HepG2 (cell line): ENCODE measurements at regions not wholly inside any gene's neighbourhood (a gene's known extent, or its start where the extent isn't known, plus 50 kb on each side); places are given as distances from the start of the nearest gene placed in this dataset.

ENCODE experiments used
- ATAC-seq: fragments of 200-7000 bp; cut with Tn5 transposase; 3 replicates; pipeline ENCODE4 v1.9.1; 2020; ENCODE audit warnings: mild to moderate bottlenecking, moderate library complexity
- BruUV-seq: library from RNA; stranded (reverse); fragments of 400-500 nt; replicated peaks from 2 replicates; lab custom pipeline; 2021; lab: Mats Ljungman, UMichigan
- CTCF ChIA-PET: fragments of 300-600 bp; formaldehyde crosslinking; extraction: SDS; loops from one replicate; lab custom pipeline; 2021; ENCODE audit warnings: low total read pairs, inconsistent platforms, low intra/inter-chr PET ratio; lab: Yijun Ruan, JAX
- POLR2A ChIA-PET: fragments of 350-600 bp; sonication (Branson Sonifier 250); formaldehyde crosslinking; loops from one replicate; lab custom pipeline; 2020; ENCODE audit warnings: antibody characterized with exemption, inconsistent platforms; lab: Yijun Ruan, JAX
- DNase-seq: peaks from one replicate; pipeline ENCODE4 v3.0.0-alpha.2; 2015; ENCODE audit warnings: low spot score
- FAIRE-seq: peaks from 3 replicates; lab custom pipeline; 2011; peaks lifted over from hg19 to GRCh38; lab: Jason Lieb, UNC
- H2AFZ ChIP-seq: one replicate; pipeline ENCODE4 v1.6.1; 2011; ENCODE audit warnings: low read length, inconsistent platforms
- H3K27ac ChIP-seq: fragments of 300-600 bp; 3 replicates; pipeline ENCODE4 v1.8.0; 2011; ENCODE audit warnings: mixed run types, mild to moderate bottlenecking, mixed read lengths, low read length, inconsistent platforms; ENCODE audit not compliant: insufficient read depth; ENCODE audit errors: extremely low read length
- H3K27me3 ChIP-seq, 2 experiments: fragments of 200-600 bp in 1 of 2; 2 replicates in 1 of 2; 3 replicates in 1 of 2; pipeline versions ENCODE4 v1.6.0 to v1.8.0; 2011; ENCODE audit warnings: low read length in 2 of 2, mild to moderate bottlenecking in 2 of 2, moderate library complexity in 2 of 2, inconsistent platforms in 1 of 2; ENCODE audit not compliant: insufficient read depth in 2 of 2, control insufficient read depth in 1 of 2
- H3K36me3 ChIP-seq, 2 experiments: fragments of 200-600 bp in 1 of 2; replicated peaks in 1 of 2; 2 replicates in 1 of 2; 3 replicates in 1 of 2; pipeline versions ENCODE4 v1.5.1 to v1.8.0; 2011; ENCODE audit warnings: low read length in 2 of 2, inconsistent platforms in 1 of 2; ENCODE audit not compliant: insufficient read depth in 2 of 2, control insufficient read depth in 1 of 2
- H3K4me1 ChIP-seq: 2 replicates; pipeline ENCODE4 v1.5.1; 2012; ENCODE audit warnings: low read length, inconsistent platforms; ENCODE audit not compliant: insufficient read depth
- H3K4me2 ChIP-seq: 2 replicates; pipeline ENCODE4 v1.6.0; 2011; ENCODE audit warnings: low read depth, low read length, inconsistent platforms
- H3K4me3 ChIP-seq, 3 experiments: fragments of 200-600 bp in 1 of 3; sonication (generic), shearing (Covaris generic) in 1 of 3; replicated peaks in 1 of 3; 2 replicates each; pipeline ENCODE4 v1.5.1; 2011 to 2016; ENCODE audit warnings: low read length in 3 of 3, inconsistent platforms in 2 of 3, low read depth in 2 of 3, mild to moderate bottlenecking in 2 of 3, control low read depth in 1 of 3, mixed read lengths in 1 of 3; ENCODE audit not compliant: insufficient read depth in 1 of 3
- H3K79me2 ChIP-seq: one replicate; pipeline ENCODE4 v1.6.1; 2011; ENCODE audit warnings: low read length, inconsistent platforms; ENCODE audit not compliant: insufficient read depth
- H3K9ac ChIP-seq: 2 replicates; pipeline ENCODE4 v1.6.0; 2011; ENCODE audit warnings: mild to moderate bottlenecking, low read depth, low read length, inconsistent platforms; ENCODE audit not compliant: insufficient read depth
- H3K9me3 ChIP-seq: 2 replicates; pipeline ENCODE4 v1.5.1; 2012; ENCODE audit warnings: mild to moderate bottlenecking, low read length
- H4K20me1 ChIP-seq: 2 replicates; pipeline ENCODE4 v1.6.0; 2011; ENCODE audit warnings: inconsistent platforms, mild to moderate bottlenecking, low read length, moderate library complexity; ENCODE audit not compliant: insufficient read depth
- ELF3 ChIP-seq: IDR thresholded peaks from 2 replicates; pipeline ENCODE4 v1.6.1; 2016; ENCODE audit warnings: missing genetic modification reagents, missing compliant biosample characterization
- EZH2 ChIP-seq: conservative IDR thresholded peaks from 2 replicates; pipeline ENCODE4 v1.6.1; 2012; ENCODE audit warnings: mild to moderate bottlenecking, low read depth, low read length, moderate library complexity
- HOXA3 ChIP-seq: sonication (generic); formaldehyde crosslinking; IDR thresholded peaks from 2 replicates; pipeline ENCODE4 v1.5.0; 2020; ENCODE audit warnings: missing genetic modification reagents
- RBM39 ChIP-seq: fragments of 200-400 bp; formaldehyde crosslinking; IDR thresholded peaks from one replicate; pipeline ENCODE4 v1.6.1; 2018; ENCODE audit warnings: antibody characterized with exemption, mild to moderate bottlenecking, low read depth, low read length; ENCODE audit not compliant: poor library complexity, severe bottlenecking
- REPIN1 ChIP-seq: sonication (generic); formaldehyde crosslinking; IDR thresholded peaks from 2 replicates; pipeline ENCODE4 v1.8.0; 2022; ENCODE audit warnings: missing genetic modification reagents, low read depth, mild to moderate bottlenecking, borderline replicate concordance
- RFXANK ChIP-seq: IDR thresholded peaks from 2 replicates; pipeline ENCODE4 v1.6.1; 2016
- SIX1 ChIP-seq: sonication (generic); formaldehyde crosslinking; IDR thresholded peaks from 2 replicates; pipeline ENCODE4 v1.4.0; 2020; ENCODE audit warnings: missing genetic modification reagents, borderline replicate concordance
- ZBTB7A ChIP-seq: sonication (generic); formaldehyde crosslinking; IDR thresholded peaks from 2 replicates; pipeline ENCODE4 v1.8.0; 2022; ENCODE audit warnings: mild to moderate bottlenecking, missing genetic modification reagents
- ZNF17 ChIP-seq: sonication (generic); formaldehyde crosslinking; IDR thresholded peaks from 2 replicates; pipeline ENCODE4 v1.5.0; 2020; ENCODE audit warnings: mild to moderate bottlenecking, missing genetic modification reagents
- ZNF572 ChIP-seq: sonication (generic); formaldehyde crosslinking; IDR thresholded peaks from 2 replicates; pipeline ENCODE4 v1.5.1; 2020; ENCODE audit warnings: mild to moderate bottlenecking, missing genetic modification reagents
- ZNF775 ChIP-seq: sonication (generic); formaldehyde crosslinking; IDR thresholded peaks from 2 replicates; pipeline ENCODE4 v1.4.0; 2020; ENCODE audit warnings: missing genetic modification reagents, mild to moderate bottlenecking, moderate library complexity, borderline replicate concordance
- WGBS: methylation state at CpG from one replicate; pipeline ENCODE4 v1.1.6; 2017; ENCODE audit warnings: low lambda C conversion rate; 5-methylcytosine and 5-hydroxymethylcytosine counted together
- in situ Hi-C: cut with HindIII; loops from 2 replicates; pipeline ENCODE4 v1.10.0; 2017; ENCODE audit warnings: low pct_unique_long_range_greater_than_20kb; ENCODE audit not compliant: extremely low pct_ligation_motif_present
- intact Hi-C: fragments of 100-400 bp; cut with micrococcal nuclease; formaldehyde crosslinking; loops from one replicate; pipeline ENCODE4 v1.10.0; 2022; ENCODE audit not compliant: unreplicated experiment
- TF ChIP-seq, protein P1 (sequence below): sonication (generic); formaldehyde crosslinking; IDR thresholded peaks from 2 replicates; pipeline ENCODE4 v1.5.0; 2020; ENCODE audit warnings: mild to moderate bottlenecking, missing genetic modification reagents, moderate library complexity
- TF ChIP-seq, protein P2 (sequence below): sonication (generic); formaldehyde crosslinking; conservative IDR thresholded peaks from 2 replicates; pipeline ENCODE4 v1.8.0; 2022; ENCODE audit warnings: mild to moderate bottlenecking, moderate library complexity, missing genetic modification reagents
- TF ChIP-seq, protein P3 (sequence below): sonication (generic); formaldehyde crosslinking; IDR thresholded peaks from 2 replicates; pipeline ENCODE4 v1.5.0; 2020; ENCODE audit warnings: mild to moderate bottlenecking, missing genetic modification reagents
- TF ChIP-seq, protein P4 (sequence below): sonication (generic); formaldehyde crosslinking; IDR thresholded peaks from 2 replicates; pipeline ENCODE4 v1.5.0; 2020; ENCODE audit warnings: mild to moderate bottlenecking, missing genetic modification reagents

DNA sequence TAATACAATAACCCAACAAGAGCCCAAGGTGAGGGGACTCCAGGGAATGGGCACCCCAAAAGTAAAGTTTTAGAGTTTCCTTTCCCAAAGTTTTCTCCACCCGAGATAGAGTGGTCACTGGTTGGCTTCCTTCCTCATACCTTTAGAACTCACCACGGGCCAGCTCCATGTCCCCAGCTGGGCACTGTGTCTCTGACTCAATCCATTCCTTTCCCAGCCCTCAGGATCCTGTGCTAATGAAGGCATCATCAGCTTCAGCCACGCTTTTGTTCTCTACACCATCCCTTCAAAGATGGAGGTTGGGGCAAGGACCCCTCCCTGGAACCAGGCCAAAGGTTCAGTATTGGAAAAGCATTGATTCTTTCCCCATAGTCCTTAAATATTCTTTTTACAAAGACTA lies 59.8 kb upstream of the VASH1 start:
- H3K4me2 ChIP-seq: no peak overlapping the region
- in situ Hi-C loops: no loop called here
- FAIRE-seq (no peak), ATAC-seq (no peak), DNase-seq (no peak)
- H3K9me3 ChIP-seq: no peaks in the 10 kb centered on the region
- peaks cover 9% of the 10 kb centered on the region; the same call in 1 of the 2 replicates for H3K4me1 ChIP-seq
- no peaks in the 10 kb centered on the region for H3K79me2 ChIP-seq
- no peaks in the 10 kb centered on the region for H4K20me1 ChIP-seq
- TF ChIP-seq, protein P1, sequence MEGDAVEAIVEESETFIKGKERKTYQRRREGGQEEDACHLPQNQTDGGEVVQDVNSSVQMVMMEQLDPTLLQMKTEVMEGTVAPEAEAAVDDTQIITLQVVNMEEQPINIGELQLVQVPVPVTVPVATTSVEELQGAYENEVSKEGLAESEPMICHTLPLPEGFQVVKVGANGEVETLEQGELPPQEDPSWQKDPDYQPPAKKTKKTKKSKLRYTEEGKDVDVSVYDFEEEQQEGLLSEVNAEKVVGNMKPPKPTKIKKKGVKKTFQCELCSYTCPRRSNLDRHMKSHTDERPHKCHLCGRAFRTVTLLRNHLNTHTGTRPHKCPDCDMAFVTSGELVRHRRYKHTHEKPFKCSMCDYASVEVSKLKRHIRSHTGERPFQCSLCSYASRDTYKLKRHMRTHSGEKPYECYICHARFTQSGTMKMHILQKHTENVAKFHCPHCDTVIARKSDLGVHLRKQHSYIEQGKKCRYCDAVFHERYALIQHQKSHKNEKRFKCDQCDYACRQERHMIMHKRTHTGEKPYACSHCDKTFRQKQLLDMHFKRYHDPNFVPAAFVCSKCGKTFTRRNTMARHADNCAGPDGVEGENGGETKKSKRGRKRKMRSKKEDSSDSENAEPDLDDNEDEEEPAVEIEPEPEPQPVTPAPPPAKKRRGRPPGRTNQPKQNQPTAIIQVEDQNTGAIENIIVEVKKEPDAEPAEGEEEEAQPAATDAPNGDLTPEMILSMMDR (CRISPR knock-in tag): no peak
- no peak for TF ChIP-seq REPIN1 (CRISPR knock-in tag)
- TF ChIP-seq ZNF572: no peak
- TF ChIP-seq, protein P2, sequence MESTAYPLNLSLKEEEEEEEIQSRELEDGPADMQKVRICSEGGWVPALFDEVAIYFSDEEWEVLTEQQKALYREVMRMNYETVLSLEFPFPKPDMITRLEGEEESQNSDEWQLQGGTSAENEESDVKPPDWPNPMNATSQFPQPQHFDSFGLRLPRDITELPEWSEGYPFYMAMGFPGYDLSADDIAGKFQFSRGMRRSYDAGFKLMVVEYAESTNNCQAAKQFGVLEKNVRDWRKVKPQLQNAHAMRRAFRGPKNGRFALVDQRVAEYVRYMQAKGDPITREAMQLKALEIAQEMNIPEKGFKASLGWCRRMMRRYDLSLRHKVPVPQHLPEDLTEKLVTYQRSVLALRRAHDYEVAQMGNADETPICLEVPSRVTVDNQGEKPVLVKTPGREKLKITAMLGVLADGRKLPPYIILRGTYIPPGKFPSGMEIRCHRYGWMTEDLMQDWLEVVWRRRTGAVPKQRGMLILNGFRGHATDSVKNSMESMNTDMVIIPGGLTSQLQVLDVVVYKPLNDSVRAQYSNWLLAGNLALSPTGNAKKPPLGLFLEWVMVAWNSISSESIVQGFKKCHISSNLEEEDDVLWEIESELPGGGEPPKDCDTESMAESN (CRISPR knock-in tag): no peak
- no peak for TF ChIP-seq RBM39
- TF ChIP-seq ZBTB7A (CRISPR knock-in tag): no peak
- TF ChIP-seq, protein P3, sequence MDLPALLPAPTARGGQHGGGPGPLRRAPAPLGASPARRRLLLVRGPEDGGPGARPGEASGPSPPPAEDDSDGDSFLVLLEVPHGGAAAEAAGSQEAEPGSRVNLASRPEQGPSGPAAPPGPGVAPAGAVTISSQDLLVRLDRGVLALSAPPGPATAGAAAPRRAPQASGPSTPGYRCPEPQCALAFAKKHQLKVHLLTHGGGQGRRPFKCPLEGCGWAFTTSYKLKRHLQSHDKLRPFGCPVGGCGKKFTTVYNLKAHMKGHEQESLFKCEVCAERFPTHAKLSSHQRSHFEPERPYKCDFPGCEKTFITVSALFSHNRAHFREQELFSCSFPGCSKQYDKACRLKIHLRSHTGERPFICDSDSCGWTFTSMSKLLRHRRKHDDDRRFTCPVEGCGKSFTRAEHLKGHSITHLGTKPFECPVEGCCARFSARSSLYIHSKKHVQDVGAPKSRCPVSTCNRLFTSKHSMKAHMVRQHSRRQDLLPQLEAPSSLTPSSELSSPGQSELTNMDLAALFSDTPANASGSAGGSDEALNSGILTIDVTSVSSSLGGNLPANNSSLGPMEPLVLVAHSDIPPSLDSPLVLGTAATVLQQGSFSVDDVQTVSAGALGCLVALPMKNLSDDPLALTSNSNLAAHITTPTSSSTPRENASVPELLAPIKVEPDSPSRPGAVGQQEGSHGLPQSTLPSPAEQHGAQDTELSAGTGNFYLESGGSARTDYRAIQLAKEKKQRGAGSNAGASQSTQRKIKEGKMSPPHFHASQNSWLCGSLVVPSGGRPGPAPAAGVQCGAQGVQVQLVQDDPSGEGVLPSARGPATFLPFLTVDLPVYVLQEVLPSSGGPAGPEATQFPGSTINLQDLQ (CRISPR knock-in tag): no peak
- TF ChIP-seq, protein P4, sequence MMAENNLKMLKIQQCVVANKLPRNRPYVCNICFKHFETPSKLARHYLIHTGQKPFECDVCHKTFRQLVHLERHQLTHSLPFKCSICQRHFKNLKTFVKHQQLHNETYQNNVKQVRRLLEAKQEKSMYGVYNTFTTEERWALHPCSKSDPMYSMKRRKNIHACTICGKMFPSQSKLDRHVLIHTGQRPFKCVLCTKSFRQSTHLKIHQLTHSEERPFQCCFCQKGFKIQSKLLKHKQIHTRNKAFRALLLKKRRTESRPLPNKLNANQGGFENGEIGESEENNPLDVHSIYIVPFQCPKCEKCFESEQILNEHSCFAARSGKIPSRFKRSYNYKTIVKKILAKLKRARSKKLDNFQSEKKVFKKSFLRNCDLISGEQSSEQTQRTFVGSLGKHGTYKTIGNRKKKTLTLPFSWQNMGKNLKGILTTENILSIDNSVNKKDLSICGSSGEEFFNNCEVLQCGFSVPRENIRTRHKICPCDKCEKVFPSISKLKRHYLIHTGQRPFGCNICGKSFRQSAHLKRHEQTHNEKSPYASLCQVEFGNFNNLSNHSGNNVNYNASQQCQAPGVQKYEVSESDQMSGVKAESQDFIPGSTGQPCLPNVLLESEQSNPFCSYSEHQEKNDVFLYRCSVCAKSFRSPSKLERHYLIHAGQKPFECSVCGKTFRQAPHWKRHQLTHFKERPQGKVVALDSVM (CRISPR knock-in tag): no peak
- TF ChIP-seq ELF3 (CRISPR knock-in tag): no peak
- no peak for TF ChIP-seq RFXANK (CRISPR knock-in tag)
- TF ChIP-seq EZH2: no peak
- no peak for TF ChIP-seq ZNF775 (CRISPR knock-in tag)
- TF ChIP-seq ZNF17 (CRISPR knock-in tag): no peak
- no peak for TF ChIP-seq SIX1
- TF ChIP-seq HOXA3: no peak
- H3K9ac ChIP-seq: no peak overlapping the region
- intact Hi-C loops: loop anchor here (5.0 kb wide), 1 partner anchor 449 kb away; no protein-coding TSS in a partner anchor
- POLR2A ChIA-PET: no interaction called here
- CTCF ChIA-PET: no interaction called here
- WGBS: 6% methylated on average over 3 of the region's 3 CpGs
- H3K4me3 ChIP-seq: no peak overlapping the region
- no TSS peak for BruUV-seq
- no peak overlapping the region for H3K27ac ChIP-seq
- H3K36me3 ChIP-seq: no peaks in the 10 kb centered on the region
- peaks cover 0 to 8% of the 10 kb centered on the region in 2 experiments; a peak in 1 of 5 replicates for H3K27me3 ChIP-seq
- no peak overlapping the region for H2AFZ ChIP-seq
